SW480 (cell line): ENCODE measurements at regions not wholly inside any gene's neighbourhood (a gene's known extent, or its start where the extent isn't known, plus 50 kb on each side); places are given as distances from the start of the nearest gene placed in this dataset.
"Not testable (repeated sequence)": the region's sequence is repeated elsewhere in the genome, so short reads cannot be mapped to it uniquely, and the experiment has no call there.

Source experiments
- DNase-seq: peaks from one replicate; pipeline ENCODE4 v3.0.0-alpha.2; 2016; ENCODE audit warnings: low spot score

DNA sequence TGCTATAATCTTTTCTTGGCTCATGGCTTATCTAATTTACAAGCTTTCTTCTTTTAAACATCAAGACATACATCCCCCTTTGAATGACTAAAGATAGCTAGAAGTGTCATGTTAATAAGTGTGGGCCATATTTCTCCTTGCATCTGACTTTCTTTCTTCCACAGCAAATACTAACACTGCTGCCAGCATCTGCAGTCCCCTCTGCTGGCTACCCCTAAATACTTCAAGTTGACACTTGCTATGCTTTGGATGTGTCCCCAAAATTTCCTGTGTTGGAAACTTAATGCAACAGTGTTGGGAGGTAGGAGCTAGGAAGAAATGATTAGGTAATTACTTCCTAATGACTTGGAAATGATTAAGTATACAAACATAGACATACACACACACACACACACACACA lies 459.0 kb upstream of the ST8SIA4 start:
- no peak for DNase-seq

DNA sequence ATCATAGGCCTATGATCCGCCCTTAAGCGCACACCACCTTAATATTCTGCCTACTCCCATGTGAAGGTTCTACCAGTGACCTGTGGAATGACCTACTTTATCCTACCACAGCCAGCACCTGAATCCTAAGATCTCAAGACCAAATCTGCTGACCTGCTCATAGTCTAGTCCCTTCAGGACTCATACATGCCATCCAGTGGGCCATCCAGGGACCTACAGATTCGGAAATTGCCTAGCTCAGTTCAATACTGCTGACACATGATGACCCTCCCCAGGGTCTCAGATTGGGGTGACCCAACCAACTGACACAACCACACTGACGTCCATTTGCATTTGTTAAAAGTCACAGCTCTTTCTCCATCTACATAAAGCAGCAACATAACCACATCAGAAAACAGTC lies 443.8 kb upstream of the ST8SIA4 start:
- DNase-seq, result no peak

DNA sequence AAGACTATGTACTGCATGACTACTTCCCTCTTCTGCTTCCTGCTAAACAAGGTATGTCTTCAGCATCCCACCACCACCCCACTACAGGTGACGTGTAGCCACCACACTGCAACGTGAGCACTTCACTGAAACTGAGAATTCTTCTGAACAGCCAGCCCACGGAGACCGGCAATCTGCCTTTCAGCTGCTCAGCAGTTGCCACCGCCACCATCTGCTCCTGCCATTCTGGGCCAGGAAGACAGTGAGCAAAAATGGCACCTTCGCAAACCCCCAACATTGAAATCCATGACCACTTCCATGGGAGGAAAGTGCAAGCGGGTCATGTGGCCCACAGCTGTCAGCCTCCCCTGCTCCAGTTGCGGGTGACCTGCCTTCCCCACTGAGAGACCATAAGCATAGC lies 443.4 kb upstream of the ST8SIA4 start:
- no peak for DNase-seq

DNA sequence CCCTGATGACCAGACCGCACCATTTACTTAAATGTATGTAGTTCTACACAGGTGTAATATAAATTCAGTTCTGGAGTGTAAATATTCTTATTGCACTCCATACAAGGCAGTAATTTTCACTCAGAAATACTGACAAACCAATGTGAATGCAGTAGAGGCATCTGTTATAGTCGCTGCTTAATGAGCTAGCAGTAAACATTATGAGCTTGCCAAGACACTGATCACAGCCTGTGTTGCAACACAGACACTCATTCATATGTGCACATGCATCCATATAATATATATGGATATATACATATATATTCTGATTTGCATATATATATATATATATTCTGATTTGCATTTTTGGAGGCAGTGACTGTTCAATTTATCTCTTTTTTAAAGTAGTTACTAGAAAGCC lies 435.1 kb upstream of the ST8SIA4 start:
- no peak for DNase-seq

DNA sequence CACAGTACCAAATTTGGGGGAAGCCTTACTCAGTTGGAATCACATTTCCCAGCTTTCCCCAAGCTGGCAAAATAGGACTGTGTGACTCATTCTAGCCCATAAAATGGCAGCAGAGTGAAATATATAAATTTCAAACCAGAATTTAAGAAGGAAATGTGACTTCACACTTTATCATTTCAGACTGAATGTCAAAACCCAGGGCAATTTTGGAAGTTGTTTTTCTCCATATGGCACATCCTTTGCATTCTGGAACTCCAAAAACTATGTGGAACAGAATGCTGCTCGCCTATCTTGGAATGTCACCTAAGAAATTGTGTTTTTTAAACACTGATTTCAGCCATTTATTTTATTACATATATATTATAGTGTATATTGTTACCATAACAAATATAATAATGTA lies 424.7 kb upstream of the ST8SIA4 start:
- DNase-seq, result no peak

DNA sequence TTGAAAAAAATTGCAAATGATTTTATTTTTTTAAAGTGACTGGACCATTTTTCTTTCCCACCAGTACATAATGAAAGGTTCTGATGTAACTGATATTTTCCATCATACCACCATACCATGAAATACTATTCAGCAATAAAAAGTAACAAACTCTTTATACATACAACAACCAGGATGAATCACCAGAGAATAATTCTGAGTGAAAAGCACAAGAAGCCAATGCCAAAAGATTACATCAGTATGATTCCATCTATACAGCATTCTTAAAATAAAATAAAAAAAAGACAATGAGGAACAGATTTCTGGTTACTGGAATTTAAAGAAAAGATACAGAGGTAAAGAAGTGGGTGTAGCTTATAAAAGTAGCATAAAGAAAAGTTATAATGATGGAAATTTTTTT lies 423.7 kb upstream of the ST8SIA4 start:
- no peak for DNase-seq

DNA sequence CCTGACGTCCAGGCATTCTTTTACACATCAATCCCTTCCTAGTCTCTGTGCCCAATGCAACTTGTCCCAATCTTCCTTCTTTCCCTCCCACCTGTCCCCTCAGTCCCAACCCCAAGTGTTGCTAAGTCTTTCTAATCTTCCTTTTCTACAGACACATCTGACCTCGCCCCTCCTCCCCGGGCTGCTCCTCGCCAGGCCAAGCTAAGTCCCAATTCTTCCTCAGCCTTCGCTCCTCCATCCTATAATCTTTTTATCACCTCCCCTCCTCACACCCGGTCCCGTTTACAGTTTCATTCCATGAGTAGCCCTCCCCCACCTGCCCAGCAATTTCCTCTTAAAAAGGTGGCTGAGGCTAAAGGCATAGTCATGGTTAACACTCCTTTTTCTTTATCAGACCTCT lies 413.3 kb upstream of the ST8SIA4 start:
- DNase-seq, result not testable (repeated sequence)

DNA sequence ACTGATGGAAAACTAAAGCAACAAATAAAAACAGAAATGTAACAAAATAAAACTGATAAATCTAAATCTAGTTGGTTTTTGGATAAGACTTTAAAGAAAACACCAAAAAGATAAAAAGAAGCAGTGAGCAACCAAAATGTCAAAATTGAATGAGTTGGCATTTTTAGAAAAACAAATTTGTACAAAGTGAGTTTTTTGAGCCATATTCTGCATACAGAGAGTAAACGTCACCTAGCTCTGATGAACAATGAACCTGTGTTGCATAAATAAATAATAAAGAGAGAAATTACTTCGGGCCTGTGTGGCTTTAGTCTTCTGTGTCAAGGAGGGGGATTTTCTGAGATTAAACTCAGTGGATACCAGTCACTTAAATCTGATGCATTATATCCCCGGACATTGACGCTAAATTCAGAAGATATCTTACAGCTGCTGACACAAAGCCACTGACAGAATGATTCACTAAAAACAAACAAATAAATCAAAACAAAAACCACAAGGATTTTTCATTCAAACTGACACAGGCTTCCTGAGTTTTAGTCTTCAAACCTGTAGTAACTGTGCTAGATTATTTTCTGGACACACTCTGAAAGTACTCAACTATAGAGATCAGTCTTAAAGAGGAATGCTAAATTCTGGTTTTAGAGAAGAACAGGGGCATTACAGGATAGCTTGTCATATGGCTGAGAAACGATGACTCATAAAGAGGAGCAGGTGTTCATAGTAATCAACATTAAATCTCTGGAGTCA lies 403.5 kb upstream of the ST8SIA4 start:
- DNase-seq, result peak; percentile 80

DNA sequence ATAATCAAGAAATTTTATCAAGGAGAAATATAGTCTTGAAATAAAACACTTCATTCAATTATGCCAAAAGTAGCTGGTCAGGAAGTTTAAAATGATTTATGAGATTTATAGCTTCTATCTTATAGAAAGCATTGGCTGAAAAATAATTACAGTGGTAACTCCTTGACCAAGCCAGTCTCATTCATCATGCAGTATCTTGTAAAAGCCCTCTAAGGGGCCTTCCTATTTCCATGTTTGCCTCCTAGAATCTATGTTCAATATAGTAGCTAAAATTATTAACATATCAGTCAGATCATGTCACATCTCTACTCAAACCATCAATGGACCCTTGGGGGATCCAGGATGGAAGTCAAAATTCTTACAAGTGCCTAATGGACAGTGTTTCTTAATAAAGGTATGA lies 393.4 kb upstream of the ST8SIA4 start:
- no peak for DNase-seq

DNA sequence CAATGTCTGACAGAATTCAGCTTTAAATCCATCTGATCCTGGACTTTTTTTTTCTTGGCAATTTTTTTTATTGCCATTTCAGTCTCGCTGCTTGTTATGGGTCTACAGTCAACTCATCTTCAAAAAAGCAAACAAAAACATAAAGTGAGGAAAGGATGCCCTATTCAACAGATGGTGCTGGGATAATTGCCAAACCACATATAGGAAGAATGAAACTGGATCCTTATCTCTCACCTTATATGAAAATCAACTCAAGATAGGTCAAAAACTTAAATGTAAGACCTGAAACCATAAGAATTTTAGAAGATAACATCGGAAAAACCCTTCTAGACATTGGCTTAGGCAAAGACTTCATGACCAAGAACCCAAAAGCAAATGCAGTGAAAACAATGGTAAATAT lies 389.1 kb upstream of the ST8SIA4 start:
- no peak for DNase-seq

DNA sequence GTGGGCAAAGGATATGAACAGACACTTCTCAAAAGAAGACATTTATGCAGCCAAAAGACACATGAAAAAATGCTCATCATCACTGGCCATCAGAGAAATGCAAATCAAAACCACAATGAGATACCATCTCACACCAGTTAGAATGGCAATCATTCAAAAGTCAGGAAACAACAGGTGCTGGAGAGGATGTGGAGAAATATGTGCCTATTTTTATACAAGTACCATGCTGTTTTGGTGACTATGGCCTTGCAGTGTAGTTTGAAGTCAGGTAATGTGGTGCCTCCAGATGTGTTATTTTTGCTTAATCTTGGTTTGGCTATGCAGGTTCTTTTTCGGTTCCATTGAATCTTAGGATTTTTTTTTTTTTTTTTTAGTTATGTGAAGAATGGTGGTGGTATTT lies 387.7 kb upstream of the ST8SIA4 start:
- DNase-seq, result not testable (repeated sequence)

DNA sequence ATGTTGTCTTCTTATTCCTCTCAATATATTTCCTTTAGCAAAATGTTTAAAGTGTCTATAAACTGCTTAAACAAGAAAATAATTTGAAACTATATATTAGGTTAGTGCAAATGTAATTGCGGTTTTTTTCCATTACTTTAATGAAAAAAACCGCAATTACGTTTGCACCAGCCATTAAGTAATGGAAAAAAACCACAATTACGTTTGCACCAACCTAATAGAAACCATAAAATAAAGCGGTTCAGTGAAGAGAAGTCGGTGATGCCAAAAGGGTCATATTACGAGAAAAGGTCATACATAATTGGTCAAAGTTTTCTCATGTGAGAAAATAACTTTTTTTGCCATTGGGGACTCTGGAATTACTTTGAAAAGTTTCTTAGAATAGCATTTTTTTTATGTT lies 385.6 kb upstream of the ST8SIA4 start:
- DNase-seq, result peak; percentile 6

DNA sequence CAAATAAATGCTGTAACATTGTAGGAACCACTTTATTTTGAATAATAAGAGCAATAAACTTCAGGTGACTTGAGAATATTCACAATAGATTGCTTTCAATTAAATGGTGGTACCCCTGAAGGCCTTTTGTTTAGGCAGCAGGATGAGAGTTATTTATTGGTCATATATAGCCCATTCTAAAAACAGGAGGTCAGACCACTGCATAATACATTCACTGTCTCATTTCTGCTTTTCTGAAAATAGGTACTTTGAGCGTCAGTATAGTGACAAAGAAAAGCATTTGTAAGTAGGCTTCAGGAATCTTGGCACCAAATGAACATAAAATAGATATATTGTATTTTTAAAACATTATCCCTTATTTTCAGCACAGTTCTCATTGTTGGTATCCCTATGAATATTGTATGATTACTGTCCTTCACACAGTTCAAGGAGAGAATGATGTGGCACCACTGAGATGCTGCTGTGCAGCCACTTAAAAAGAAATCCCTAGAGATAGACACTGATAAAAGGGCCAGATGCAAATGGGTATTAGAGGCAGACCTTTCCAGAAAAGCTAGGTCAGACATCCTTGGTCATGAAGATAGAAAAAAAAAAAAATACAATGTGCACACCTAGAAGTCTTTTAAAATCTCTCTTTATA lies 381.8 kb upstream of the ST8SIA4 start:
- no peak for DNase-seq

DNA sequence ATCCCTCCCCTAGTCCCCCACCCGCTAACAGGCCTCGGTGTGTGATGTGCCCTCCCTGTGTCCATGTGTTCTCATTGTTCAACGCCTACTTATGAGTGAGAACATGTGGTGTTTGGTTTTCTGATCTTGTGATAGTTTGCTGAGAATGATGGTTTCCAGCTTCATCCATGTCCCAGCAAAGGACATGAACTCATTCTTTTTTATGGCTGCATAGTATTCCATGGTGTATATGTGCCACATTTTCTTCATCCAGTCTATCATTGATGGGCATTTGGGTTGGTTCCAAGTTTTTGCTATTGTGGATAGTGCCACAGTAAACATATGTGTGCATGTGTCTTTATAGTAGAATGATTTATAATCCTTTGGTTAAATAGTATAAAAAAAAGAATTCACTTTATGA lies 380.9 kb upstream of the ST8SIA4 start:
- DNase-seq, result not testable (repeated sequence)

DNA sequence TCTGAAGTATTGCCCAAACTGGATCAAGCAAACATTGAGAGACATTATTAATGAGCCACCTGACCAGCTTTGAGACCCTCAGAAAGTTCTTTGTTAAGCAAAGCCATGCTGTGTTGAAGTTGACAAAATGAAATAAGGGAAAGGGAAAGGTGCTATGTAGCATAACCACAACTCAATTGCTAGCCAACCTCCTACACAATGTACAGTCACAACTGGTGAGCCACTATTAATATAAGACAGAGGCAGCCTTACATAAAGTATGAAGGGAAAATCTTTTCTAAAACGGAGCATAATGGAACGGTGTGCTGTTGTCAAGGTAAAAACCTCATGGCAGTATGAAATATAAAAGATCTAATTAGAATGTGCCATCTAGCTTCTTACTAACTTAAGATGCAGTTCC lies 375.8 kb upstream of the ST8SIA4 start:
- DNase-seq, result no peak

DNA sequence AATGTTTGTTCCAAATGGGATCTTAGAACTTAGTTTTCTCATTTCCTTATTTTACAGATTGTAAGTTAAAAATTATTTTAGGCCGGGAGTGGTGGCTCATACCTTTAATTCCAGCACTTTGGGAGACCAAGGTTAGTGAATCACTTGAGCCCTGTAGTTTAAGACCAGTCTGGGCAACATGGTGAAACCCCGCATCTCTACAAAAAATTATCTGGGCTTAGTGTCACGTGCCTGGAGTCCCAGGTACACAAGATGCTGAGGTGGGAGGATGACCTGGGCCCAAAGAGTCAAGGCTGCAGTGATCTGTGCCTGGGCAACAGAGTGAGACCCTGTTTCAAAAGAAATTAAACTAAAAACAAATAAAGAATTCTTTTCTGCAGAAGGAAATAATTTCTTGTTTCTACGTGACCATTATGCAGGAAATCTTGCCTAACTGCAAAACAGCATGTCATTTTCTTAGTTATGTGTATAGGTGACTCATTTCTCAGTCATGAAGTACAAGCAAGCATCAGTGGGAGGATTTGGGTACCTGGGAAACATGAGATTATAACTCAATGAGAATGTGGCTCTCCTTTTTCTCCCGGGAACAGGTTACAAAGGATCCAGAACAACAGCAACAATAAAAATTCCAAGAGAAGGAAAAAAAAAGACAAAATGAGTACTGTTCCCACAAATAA lies 375.1 kb upstream of the ST8SIA4 start:
- no peak for DNase-seq

DNA sequence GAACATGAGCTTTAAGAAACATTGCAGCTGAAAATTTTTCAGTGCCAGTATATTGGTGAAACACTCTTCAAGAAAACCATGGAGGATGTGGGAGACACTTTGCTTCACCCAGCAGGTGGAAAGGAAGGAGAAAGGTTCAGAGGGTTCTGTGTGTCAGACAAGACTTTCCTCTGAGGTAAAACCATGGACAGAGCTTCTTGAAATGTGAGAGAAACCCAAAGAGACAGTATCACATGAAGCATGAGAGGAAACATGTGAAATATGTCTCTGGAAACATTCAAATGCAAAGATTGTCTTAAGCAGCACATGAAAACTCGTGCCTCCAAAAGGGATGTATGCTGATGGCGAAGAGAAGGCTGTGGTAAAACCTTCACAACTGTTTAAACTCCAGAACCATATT lies 368.9 kb upstream of the ST8SIA4 start:
- DNase-seq, result no peak

DNA sequence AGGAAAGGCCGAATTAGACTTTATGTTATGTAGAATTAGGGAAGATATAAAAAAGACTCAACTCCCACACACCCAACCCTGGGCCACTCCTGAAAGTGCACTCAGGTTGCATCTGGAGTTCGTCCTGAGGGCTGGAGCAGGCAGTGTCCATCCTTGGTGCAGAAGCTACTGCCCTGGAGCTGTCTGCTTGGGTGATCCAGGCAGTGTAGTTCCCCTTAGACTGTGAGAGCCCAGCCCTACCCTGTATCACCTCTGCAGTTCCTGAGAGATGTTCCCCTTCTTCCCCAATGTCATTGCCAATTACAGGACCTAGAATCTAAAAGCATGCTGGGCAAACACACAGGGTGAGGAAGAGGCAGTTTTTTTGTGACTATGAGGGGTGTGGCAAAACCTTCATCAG lies 368.3 kb upstream of the ST8SIA4 start:
- DNase-seq, result no peak

DNA sequence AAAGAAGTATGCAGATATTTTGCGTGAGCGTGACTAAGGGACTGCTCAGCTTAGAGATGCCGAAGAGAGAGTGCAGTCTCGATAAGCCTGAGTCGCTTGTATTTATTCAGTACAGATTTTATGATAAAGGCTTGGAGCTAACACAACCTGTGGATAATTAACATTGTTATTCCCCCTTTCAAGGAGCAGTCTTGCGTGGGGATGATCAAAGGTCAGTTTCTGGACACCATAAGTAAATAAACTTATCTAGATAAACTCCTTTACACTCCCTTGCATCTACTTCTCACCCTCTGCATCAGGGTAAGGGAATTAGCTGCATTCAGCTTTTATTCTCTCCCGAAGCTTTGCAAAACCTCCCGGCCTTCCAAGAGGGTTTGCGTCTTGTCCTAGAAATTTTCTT lies 357.8 kb upstream of the ST8SIA4 start:
- DNase-seq, result no peak

DNA sequence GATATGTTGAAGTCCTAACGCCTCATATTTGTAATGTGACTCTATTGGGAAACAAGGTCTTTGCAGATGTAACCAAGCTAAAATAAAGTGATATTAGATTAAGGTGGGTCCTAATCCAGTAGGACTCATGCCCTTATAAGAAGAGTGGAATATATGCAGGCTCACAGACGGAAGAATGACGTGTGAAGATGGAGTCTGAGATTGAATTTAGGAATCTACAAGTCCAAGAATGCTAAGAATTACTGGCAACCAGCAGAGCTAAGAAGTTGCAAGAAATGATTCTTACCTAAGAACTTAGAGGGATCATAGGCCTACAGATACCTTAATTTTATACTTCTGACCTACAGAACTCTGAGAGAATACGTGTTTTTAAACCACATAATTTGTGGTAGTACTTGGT lies 350.0 kb upstream of the ST8SIA4 start:
- DNase-seq, result no peak

DNA sequence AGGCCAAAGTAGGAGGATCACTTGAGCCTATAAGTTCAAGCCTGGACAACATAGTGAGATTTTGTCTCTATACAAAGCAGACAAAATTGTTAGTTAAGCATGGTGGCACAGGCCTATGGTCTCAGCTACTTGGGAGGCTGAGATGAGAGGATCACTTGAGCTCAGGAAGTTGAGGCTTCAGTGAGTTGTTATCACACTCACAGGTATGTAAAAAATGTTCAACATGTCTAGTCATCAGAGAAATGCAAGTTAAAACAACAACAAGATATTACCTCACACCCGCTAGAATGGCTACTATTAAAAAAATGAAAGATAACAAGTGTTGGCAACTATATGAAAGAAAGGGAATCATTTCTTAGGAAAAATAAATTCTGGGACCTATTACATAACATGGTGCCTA lies 341.5 kb upstream of the ST8SIA4 start:
- no peak for DNase-seq

DNA sequence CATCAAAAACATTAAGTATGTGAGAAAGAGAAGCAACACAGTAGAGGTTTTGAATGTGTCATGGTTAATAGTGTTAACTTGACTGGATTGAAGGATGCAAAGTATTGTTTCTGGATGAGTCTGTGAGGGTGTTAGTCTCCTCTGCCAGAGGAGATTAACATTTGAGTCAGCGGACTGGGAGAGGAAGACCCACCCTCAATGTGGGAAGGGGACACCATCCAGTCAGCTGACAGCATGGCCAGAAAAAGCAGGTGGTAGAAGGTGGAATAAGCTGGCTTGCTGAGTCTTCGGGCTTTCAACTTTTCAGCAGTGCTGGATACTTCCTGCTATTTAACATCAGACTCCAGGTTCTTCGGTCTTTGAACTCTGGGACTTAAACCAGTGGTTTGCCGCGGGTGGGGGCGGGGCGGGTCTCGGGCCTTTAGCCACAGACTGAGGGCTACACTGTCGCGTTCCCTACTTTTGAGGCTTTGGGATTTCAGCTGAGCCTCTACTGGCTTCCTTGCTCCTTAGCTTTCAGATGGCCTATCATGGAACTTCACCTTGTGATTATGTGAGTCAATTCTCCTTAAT lies 309.9 kb upstream of the ST8SIA4 start:
- DNase-seq, result no peak

DNA sequence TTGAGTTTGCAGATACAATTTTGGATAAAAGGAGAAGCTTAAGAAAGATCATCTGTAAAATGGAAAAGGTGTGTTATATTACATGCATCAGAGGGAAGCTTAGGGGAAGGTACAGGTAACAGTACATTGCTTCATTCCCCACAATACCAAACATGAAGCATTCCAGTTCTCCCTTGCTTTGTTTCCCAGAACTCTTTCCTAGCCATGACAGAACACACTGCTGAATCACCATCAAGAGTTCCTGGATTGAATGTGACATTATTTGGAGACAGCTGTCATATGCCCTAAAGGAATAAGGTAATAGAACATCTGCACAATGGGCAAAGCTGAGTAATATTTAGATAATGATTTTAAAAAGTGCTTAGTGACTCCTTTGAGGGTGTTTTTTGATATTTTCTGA lies 303.5 kb upstream of the ST8SIA4 start:
- no peak for DNase-seq
